ENCODE measurements at regions not wholly inside any gene's neighbourhood (a gene's known extent, or its start where the extent isn't known, plus 50 kb on each side); places are given as distances from the start of the nearest gene placed in this dataset.
"Not testable (repeated sequence)": the region's sequence is repeated elsewhere in the genome, so short reads cannot be mapped to it uniquely, and the experiment has no call there.

DNA sequence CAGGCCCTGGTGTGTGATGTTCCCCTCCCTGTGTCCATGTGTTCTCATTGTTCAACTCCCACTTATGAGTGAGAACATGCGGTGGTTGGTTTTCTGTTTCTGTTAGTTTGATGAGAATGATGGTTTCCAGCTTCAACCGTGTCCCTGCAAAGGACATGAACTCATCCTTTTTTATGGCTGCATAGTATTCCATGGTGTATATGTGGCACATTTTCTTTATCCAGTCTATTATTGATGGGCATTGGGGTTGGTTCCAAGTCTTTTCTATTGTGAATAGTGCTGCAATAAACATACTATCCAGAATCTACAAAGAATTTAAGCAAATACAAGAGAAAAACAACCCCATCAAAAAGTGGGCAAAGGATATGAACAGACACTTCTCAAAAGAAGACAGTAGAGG lies 67.1 kb upstream of the PPM1H start:
- TF ChIP-seq EZH2, EZH2phosphoT487 (IDR thresholded peaks at IDR 0.05): not testable (repeated sequence)
- TF ChIP-seq, protein P1, sequence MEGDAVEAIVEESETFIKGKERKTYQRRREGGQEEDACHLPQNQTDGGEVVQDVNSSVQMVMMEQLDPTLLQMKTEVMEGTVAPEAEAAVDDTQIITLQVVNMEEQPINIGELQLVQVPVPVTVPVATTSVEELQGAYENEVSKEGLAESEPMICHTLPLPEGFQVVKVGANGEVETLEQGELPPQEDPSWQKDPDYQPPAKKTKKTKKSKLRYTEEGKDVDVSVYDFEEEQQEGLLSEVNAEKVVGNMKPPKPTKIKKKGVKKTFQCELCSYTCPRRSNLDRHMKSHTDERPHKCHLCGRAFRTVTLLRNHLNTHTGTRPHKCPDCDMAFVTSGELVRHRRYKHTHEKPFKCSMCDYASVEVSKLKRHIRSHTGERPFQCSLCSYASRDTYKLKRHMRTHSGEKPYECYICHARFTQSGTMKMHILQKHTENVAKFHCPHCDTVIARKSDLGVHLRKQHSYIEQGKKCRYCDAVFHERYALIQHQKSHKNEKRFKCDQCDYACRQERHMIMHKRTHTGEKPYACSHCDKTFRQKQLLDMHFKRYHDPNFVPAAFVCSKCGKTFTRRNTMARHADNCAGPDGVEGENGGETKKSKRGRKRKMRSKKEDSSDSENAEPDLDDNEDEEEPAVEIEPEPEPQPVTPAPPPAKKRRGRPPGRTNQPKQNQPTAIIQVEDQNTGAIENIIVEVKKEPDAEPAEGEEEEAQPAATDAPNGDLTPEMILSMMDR (IDR thresholded peaks at IDR 0.05), result not testable (repeated sequence)
